ENCODE measurements at regions not wholly inside any gene's neighbourhood (a gene's known extent, or its start where the extent isn't known, plus 50 kb on each side); places are given as distances from the start of the nearest gene placed in this dataset.
"Not testable (repeated sequence)": the region's sequence is repeated elsewhere in the genome, so short reads cannot be mapped to it uniquely, and the experiment has no call there.

DNA sequence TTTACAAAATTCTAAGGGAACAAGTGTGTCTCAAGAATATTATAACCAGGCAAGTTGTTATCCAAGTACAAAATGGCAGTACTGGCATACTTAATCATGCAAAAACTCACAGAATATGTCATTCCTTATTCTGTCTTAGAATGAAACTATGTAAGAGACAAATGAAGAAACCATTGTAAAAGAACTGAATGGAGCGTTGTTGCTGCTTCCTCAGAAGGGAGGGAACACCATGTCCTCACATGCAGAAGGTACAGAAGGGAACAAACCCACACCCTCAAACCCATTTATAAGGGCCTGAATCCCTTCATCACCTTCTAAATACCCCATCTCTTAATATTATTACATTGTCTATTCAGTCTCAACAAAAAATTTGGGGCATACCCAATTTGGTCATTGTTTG, 960.0 kb downstream of the LTN1 start:
- H3K4me3 Mint-ChIP-seq (ENCODE audit: unreplicated experiment); H3K27ac Mint-ChIP-seq (ENCODE audit: unreplicated experiment); DNase-seq; H3K4me1 Mint-ChIP-seq (ENCODE audit: low read depth, unreplicated experiment); H3K27me3 Mint-ChIP-seq (ENCODE audit: unreplicated experiment); H3K9me3 Mint-ChIP-seq (ENCODE audit: unreplicated experiment); H3K36me3 Mint-ChIP-seq (ENCODE audit: unreplicated experiment): not testable (repeated sequence)

DNA sequence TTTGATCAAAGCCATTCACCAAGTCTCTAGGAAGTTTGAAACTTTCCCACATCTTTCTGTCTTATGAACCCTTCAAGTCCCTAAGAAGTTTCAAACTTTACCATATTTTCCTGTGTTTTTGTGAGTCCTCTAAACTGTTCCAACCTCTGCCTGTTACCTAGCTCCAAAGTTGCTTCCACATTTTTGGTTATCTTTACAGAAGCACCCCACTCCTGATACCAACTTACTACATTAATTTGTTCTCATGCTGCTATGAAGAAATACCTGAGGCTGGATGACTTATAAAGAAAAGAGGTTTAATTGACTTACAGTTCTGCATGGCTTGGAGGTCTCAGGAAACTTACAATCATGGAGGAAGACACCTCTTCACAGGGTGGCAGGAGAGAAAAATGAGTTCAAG, 961.6 kb downstream of the LTN1 start:
- not testable (repeated sequence) for H3K9me3 Mint-ChIP-seq (ENCODE audit: unreplicated experiment); H3K36me3 Mint-ChIP-seq (ENCODE audit: unreplicated experiment); H3K4me3 Mint-ChIP-seq (ENCODE audit: unreplicated experiment); H3K27me3 Mint-ChIP-seq (ENCODE audit: unreplicated experiment); H3K27ac Mint-ChIP-seq (ENCODE audit: unreplicated experiment); DNase-seq; H3K4me1 Mint-ChIP-seq (ENCODE audit: low read depth, unreplicated experiment)

DNA sequence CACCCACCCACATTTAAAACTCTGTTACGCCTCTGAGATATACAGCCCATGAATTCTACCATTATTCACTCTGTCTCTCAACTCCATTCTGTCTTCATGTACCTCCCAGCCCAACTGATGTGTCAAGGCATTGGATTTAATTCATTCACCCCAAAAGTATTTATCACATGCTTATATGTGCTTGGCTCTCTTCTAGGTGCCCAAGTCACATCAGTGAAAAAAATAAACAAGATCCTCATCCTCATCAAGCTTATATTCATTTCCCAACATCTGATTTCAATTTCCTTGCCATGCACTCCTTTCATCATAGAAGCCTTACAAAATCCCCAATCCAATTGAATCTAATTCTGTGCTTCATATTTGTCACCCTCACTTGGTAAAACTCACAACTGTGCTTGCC, 967.6 kb downstream of the LTN1 start:
- TF ChIP-seq, protein P1, sequence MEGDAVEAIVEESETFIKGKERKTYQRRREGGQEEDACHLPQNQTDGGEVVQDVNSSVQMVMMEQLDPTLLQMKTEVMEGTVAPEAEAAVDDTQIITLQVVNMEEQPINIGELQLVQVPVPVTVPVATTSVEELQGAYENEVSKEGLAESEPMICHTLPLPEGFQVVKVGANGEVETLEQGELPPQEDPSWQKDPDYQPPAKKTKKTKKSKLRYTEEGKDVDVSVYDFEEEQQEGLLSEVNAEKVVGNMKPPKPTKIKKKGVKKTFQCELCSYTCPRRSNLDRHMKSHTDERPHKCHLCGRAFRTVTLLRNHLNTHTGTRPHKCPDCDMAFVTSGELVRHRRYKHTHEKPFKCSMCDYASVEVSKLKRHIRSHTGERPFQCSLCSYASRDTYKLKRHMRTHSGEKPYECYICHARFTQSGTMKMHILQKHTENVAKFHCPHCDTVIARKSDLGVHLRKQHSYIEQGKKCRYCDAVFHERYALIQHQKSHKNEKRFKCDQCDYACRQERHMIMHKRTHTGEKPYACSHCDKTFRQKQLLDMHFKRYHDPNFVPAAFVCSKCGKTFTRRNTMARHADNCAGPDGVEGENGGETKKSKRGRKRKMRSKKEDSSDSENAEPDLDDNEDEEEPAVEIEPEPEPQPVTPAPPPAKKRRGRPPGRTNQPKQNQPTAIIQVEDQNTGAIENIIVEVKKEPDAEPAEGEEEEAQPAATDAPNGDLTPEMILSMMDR (IDR thresholded peaks at IDR 0.05; ENCODE audit: partially characterized antibody, unreplicated experiment): no peak
- Mint-ChIP-seq H3K27ac (ENCODE audit: unreplicated experiment) (no peak overlapping the region), H3K9me3 (ENCODE audit: unreplicated experiment) (no peaks in the 10 kb centered on the region), H3K4me3 (ENCODE audit: unreplicated experiment) (no peak overlapping the region), H3K36me3 (ENCODE audit: unreplicated experiment) (no peaks in the 10 kb centered on the region), H3K4me1 (ENCODE audit: low read depth, unreplicated experiment) (no peaks in the 10 kb centered on the region), H3K27me3 (ENCODE audit: unreplicated experiment) (no peaks in the 10 kb centered on the region)
- DNase-seq: no peak

DNA sequence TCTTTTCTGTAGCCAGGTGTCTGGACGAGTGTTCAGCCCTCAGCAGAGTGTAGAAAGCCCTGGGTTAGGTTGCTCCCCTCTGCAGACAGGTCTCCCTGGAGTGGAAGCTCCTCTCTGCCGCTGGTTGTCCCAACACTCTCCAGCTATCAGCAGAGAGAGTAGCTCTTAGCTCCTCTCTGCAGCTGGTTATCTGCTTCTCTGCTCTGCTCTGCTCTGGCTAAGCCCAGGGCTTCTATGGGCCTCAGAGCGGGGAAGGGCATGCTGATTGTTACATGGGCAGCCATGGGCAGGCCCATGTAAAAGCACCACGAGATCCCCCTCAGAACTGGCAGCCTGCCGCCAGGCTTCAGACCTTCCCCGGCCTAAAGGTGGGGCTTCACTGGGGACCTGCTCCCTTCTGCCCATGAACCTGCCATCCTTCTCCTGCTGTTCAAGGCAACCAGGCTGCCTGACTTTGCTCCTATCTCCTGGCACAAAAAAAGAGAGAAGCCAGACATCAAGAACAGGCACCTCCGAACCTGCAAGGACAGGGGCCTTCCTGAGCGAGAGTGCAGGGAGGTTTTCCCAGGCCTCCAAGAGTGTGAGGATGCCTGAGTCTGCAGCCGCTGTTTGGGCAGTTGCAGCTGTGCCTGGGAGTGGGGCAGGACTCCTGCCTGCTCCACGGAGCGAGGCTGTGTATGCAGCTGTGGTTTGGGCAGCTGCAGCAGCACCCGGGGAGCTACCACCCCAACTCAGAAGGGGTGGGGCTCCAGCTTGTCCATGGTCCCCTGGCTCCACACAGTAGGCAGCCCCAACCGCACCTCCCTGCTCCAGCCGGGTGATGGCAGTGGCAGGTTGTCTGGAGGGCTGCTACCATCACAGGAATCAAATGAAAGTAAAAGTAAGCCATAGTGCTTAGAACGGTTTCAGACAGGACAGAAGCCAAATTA, 973.7 kb downstream of the LTN1 start:
- Mint-ChIP-seq H3K36me3 (ENCODE audit: unreplicated experiment) (no peaks in the 10 kb centered on the region), H3K4me3 (ENCODE audit: unreplicated experiment) (no peak overlapping the region), H3K27ac (ENCODE audit: unreplicated experiment) (no peak overlapping the region), H3K27me3 (ENCODE audit: unreplicated experiment) (no peaks in the 10 kb centered on the region), H3K9me3 (ENCODE audit: unreplicated experiment) (no peaks in the 10 kb centered on the region), H3K4me1 (ENCODE audit: low read depth, unreplicated experiment) (no peaks in the 10 kb centered on the region)
- TF ChIP-seq, protein P1 (IDR thresholded peaks at IDR 0.05; ENCODE audit: partially characterized antibody, unreplicated experiment): no peak
- no peak for DNase-seq

DNA sequence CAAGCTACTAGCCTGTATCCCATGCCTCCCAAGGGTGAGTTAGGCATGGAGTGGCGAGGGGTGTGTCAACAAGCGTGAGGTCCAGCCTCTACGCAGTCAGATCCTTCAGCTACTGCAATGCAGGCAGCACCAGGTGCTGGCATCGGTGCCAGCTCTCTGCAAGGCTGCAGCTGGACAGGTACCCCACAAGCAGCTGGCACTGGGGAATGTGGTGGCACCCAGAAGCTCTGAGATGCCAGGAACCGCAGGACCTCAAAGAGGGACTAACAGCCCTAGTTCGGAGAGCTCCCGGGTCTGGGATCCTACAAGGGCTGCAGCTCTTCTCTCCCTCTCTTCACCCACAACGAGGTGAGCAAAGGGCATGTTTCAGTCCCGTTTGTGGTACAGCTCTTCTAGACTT, 974.5 kb downstream of the LTN1 start:
- H3K27me3 Mint-ChIP-seq (ENCODE audit: unreplicated experiment): no peaks in the 10 kb centered on the region
- H3K27ac Mint-ChIP-seq (ENCODE audit: unreplicated experiment): no peak overlapping the region
- H3K4me3 Mint-ChIP-seq (ENCODE audit: unreplicated experiment): no peak overlapping the region
- H3K36me3 Mint-ChIP-seq (ENCODE audit: unreplicated experiment): no peaks in the 10 kb centered on the region
- DNase-seq: no peak
- peaks cover 2% of the 10 kb centered on the region for H3K4me1 Mint-ChIP-seq (ENCODE audit: low read depth, unreplicated experiment)
- TF ChIP-seq, protein P1 (IDR thresholded peaks at IDR 0.05; ENCODE audit: partially characterized antibody, unreplicated experiment): no peak
- no peaks in the 10 kb centered on the region for H3K9me3 Mint-ChIP-seq (ENCODE audit: unreplicated experiment)

DNA sequence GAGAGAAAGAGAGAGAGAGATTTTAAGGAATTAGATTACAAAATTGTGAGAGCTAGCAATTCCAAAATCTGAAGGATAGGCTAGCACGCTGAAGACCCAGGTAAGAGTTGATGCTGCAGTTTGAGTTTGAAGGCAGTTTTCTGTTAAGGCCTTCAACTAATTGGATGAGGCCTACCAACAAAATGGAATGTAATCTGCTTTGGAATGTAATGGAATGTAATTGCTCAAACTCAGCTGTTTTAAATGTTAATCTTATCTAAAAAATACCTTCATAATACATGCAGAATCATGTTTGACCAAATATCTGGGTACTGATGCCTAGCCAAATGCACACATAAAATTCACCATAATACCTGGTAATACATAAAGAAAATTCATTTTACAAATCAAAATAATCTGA, 976.1 kb downstream of the LTN1 start:
- Mint-ChIP-seq H3K27me3 (ENCODE audit: unreplicated experiment) (peaks cover 3% of the 10 kb centered on the region), H3K27ac (ENCODE audit: unreplicated experiment) (no peak overlapping the region), H3K36me3 (ENCODE audit: unreplicated experiment) (no peaks in the 10 kb centered on the region), H3K4me1 (ENCODE audit: low read depth, unreplicated experiment) (peaks cover 9% of the 10 kb centered on the region), H3K9me3 (ENCODE audit: unreplicated experiment) (peaks cover 3% of the 10 kb centered on the region), H3K4me3 (ENCODE audit: unreplicated experiment) (no peak overlapping the region)
- TF ChIP-seq, protein P1 (IDR thresholded peaks at IDR 0.05; ENCODE audit: partially characterized antibody, unreplicated experiment): no peak
- no peak for DNase-seq

DNA sequence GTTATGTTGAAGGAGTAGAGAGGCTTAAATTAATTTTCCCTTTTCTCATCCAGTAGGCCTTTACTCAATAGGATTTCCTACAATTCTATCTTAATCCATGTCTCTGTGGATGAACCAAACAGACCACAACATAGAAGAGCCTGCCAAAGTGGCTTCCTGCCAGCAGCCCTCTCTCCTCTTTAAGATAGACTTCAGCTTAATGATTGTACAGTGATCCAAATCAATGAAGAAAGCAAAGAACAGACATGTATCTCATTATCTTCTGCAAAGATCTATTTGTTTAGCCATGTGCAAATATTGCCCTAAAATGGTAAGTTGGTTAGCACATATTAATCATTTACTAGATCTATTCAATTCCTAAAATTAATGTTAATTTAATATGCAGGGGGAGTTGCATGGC, 979.6 kb downstream of the LTN1 start:
- H3K9me3 Mint-ChIP-seq (ENCODE audit: unreplicated experiment): not testable (repeated sequence)

DNA sequence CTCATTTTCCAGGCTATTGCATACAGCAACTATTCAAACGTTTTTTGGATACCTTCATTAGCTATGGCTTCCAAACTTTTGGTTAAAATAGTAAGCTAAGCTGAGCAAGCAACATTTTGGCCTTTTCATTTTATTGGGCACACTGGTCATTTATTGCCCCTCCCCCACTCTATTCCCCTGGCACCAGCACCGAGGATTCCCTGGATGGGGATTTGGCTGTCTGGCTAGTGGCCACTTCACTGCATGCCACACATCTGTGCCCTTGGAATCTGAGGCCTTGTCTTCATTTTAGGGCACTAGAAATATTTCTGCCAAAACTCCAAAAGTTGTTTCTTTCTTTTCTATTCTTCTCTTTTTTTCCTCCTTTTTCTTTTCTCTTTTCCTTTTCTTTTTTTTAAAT, 980.7 kb downstream of the LTN1 start:
- Mint-ChIP-seq H3K27ac (ENCODE audit: unreplicated experiment) (peak overlapping the region; percentile 19), H3K4me1 (ENCODE audit: low read depth, unreplicated experiment) (peaks cover 27% of the 10 kb centered on the region)
- not testable (repeated sequence) for H3K9me3 Mint-ChIP-seq (ENCODE audit: unreplicated experiment); H3K4me3 Mint-ChIP-seq (ENCODE audit: unreplicated experiment); H3K27me3 Mint-ChIP-seq (ENCODE audit: unreplicated experiment); H3K36me3 Mint-ChIP-seq (ENCODE audit: unreplicated experiment)
- peak; percentile 24 for DNase-seq

More for the DNA sequence above, 979.6 kb downstream of the LTN1 start:
- not testable (repeated sequence) for H3K36me3 Mint-ChIP-seq (ENCODE audit: unreplicated experiment); DNase-seq; H3K27me3 Mint-ChIP-seq (ENCODE audit: unreplicated experiment); H3K4me3 Mint-ChIP-seq (ENCODE audit: unreplicated experiment)
- Mint-ChIP-seq H3K4me1 (ENCODE audit: low read depth, unreplicated experiment) (peaks cover 22% of the 10 kb centered on the region), H3K27ac (ENCODE audit: unreplicated experiment) (peak overlapping the region; percentile 15)
